Mononuclear cell (primary cell): ENCODE measurements at regions not wholly inside any gene's neighbourhood (a gene's known extent, or its start where the extent isn't known, plus 50 kb on each side); places are given as distances from the start of the nearest gene placed in this dataset.

ENCODE experiments used
- H3K27me3 ChIP-seq: 2 replicates; pipeline ENCODE4 v1.6.0; 2011; ENCODE audit warnings: low read length, control low read depth; ENCODE audit not compliant: insufficient read depth
- H3K4me1 ChIP-seq: 2 replicates; pipeline ENCODE4 v1.5.1; 2011; ENCODE audit warnings: mild to moderate bottlenecking, low read length, control low read depth; ENCODE audit not compliant: insufficient read depth
- H3K4me3 ChIP-seq: 2 replicates; pipeline ENCODE4 v1.5.1; 2011; ENCODE audit warnings: mild to moderate bottlenecking, low read length, moderate library complexity
- H3K9me3 ChIP-seq: 2 replicates; pipeline ENCODE4 v1.5.1; 2011; ENCODE audit warnings: low read depth, mild to moderate bottlenecking, control low read depth, low read length

DNA sequence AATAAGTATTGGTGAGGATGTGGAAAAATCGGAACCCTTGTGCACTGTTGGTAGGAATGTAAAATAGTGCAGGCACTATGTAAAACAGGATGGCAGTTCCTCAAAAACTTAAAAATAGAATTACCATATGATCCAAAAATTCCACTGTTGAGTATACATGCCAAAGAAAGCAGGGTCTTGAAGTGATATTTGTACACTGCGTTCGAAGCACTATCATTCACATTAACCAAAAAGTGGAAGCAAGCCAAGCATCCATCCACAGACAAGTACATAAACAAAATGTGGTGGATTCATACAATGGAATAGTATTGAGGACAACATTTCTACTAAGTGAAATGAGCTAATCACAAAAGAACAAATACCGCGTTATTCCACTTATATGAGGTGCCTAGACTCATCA lies 200.7 kb downstream of the TJP1 start:
- no peak overlapping the region for H3K4me3 ChIP-seq
- no peaks in the 10 kb centered on the region for H3K9me3 ChIP-seq
- no peaks in the 10 kb centered on the region for H3K27me3 ChIP-seq
- H3K4me1 ChIP-seq = no peaks in the 10 kb centered on the region

DNA sequence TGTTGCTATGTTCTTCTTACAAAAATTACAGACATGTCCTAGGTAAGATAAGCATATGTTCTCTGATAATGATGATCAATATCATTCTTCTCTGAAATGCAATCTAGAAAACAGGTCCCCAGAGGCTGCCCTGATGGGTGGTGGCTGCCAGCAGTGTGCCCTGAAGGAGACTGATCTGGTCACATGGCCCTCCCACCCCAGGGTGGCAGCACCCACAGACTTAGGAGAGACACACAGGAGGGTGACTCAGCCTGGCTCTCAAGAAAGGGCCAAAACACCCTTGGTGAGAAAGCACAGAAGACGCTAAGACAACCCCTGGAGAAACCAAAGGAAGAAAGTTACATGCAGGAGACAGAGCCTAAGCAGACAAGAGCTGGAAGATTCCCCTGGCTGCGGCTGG lies 203.7 kb downstream of the TJP1 start:
- no peak overlapping the region for H3K4me3 ChIP-seq
- H3K9me3 ChIP-seq = no peaks in the 10 kb centered on the region
- no peaks in the 10 kb centered on the region for H3K4me1 ChIP-seq
- no peaks in the 10 kb centered on the region for H3K27me3 ChIP-seq

GRCh38 chr15:29616512-29616911 lies 205.8 kb downstream of the TJP1 start:
- Histone ChIP-seq H3K9me3 (no peaks in the 10 kb centered on the region), H3K27me3 (no peaks in the 10 kb centered on the region), H3K4me3 (no peak overlapping the region), H3K4me1 (no peaks in the 10 kb centered on the region)

- Histone ChIP-seq H3K9me3 (no peaks in the 10 kb centered on the region), H3K27me3 (no peaks in the 10 kb centered on the region), H3K4me3 (no peak overlapping the region), H3K4me1 (no peaks in the 10 kb centered on the region)
Measured at GRCh38 chr15:29615791-29616190, 206.5 kb downstream of the TJP1 start.

DNA sequence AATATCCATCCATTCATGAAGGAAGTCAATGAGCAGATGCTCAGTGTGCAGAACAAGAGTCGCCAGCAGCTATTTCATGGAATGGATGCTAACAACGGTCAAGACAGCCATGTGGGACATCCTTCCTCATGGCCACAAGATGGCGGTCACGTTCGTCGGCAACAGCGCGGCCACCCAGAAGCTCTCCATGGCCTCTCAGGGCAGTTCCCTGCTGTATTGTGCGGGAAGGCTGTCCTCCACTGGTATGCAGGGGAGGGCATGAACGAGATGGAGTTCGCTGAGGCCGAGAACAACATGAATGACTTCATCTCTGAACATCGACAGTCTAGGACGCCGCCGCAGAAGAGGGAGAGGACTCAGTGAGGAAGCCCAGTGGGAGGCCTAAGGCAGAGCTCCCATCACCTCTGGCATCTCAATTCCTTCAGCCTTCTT lies 208.3 kb downstream of the TJP1 start:
- Histone ChIP-seq H3K4me1 (no peaks in the 10 kb centered on the region), H3K27me3 (no peaks in the 10 kb centered on the region), H3K4me3 (no peak overlapping the region), H3K9me3 (no peaks in the 10 kb centered on the region)

DNA sequence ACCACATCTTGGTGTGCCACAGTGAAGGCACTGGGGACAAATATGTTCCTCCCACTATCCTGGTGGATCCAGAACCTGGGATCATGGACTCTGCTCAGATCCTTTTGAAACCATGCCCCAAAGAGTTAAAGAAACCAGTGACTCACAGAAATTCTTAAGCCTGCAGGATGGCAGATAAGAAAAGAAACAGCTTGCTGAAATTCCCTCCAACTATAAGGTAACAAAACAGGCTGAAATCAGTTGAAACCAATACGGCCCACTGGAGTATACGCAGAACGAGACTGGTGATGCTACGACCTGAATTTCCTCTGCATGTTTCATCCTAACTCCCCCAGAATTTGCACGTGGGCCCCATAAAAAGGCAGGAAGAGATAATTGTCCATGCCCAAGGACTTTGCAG lies 209.6 kb downstream of the TJP1 start:
- Histone ChIP-seq H3K27me3 (no peaks in the 10 kb centered on the region), H3K4me1 (no peaks in the 10 kb centered on the region), H3K9me3 (no peaks in the 10 kb centered on the region), H3K4me3 (no peak overlapping the region)

DNA sequence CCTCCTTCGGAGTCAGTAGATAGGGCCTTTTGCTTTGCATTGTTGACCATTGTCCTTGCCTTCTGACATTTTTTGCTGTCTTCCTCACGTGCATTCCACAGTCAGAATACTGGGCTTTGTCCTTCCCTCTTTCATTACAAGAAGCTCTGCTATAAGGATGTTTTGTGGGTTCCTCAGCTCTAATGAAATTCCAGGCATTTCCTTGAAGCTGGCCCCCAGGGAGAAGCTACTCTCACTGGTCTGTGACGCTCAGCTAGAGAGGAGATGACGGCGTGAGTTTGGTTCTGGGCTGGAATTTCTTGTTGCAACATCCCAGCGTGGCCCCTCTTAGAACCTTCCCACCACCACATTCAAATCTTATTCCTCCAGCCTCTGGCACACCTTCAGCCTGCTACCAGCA lies 210.2 kb downstream of the TJP1 start:
- Histone ChIP-seq H3K4me1 (no peaks in the 10 kb centered on the region), H3K4me3 (no peak overlapping the region), H3K9me3 (no peaks in the 10 kb centered on the region), H3K27me3 (no peaks in the 10 kb centered on the region)

GRCh38 chr15:29611057-29611456 lies 211.2 kb downstream of the TJP1 start:
- Histone ChIP-seq H3K4me3 (no peak overlapping the region), H3K27me3 (no peaks in the 10 kb centered on the region), H3K9me3 (no peaks in the 10 kb centered on the region), H3K4me1 (no peaks in the 10 kb centered on the region)

DNA sequence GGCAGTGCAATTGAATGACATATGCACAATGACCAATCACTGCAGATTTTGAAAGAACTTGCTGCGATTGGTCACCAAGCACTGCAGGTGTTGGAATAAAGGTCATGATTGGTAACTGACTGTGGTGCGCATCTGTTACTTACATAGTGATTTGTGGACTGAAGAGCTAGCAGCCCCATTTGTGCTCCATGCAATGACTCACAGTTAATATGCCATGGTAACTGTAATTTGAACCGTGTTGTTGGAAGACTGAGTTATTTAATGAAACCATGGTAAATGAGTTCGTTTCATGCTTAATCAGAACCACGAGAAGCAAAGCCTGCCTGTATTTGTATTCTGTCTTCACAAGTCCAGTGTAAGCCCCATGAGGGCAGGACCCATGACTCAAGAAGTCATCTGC lies 220.5 kb downstream of the TJP1 start:
- Histone ChIP-seq H3K9me3 (no peaks in the 10 kb centered on the region), H3K27me3 (no peaks in the 10 kb centered on the region), H3K4me3 (no peak overlapping the region), H3K4me1 (no peaks in the 10 kb centered on the region)

GRCh38 chr15:29600262-29600661 lies 222.0 kb downstream of the TJP1 start:
- Histone ChIP-seq H3K4me1 (no peaks in the 10 kb centered on the region), H3K27me3 (no peaks in the 10 kb centered on the region), H3K4me3 (no peak overlapping the region), H3K9me3 (no peaks in the 10 kb centered on the region)

- no peak overlapping the region for H3K4me3 ChIP-seq
- no peaks in the 10 kb centered on the region for H3K27me3 ChIP-seq
- no peaks in the 10 kb centered on the region for H3K4me1 ChIP-seq
- no peaks in the 10 kb centered on the region for H3K9me3 ChIP-seq
Measured at GRCh38 chr15:29596266-29596665, 226.0 kb downstream of the TJP1 start.

DNA sequence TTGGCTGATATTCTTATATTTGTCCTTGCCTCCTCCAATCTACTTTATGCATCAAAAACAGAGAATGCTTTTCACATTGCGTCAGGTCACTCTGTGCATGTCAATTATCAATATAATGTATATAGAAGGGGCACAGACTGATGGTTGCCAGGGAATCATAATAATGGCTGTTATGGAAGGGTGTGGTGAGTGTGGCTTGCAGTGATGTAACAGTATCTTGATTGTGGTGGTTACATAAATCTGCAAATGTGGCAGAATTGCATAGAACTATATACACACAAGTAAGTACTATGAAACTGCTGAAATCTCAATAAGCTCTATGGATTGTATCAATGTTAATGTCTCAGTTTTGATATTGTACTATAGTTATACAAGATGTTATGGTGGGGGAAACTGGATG lies 228.6 kb downstream of the TJP1 start:
- Histone ChIP-seq H3K9me3 (no peaks in the 10 kb centered on the region), H3K4me1 (no peaks in the 10 kb centered on the region), H3K4me3 (no peak overlapping the region), H3K27me3 (no peaks in the 10 kb centered on the region)

- Histone ChIP-seq H3K4me3 (no peak overlapping the region), H3K27me3 (no peaks in the 10 kb centered on the region), H3K4me1 (no peaks in the 10 kb centered on the region), H3K9me3 (no peaks in the 10 kb centered on the region)
Measured at GRCh38 chr15:29593111-29593510, 229.2 kb downstream of the TJP1 start.

- H3K4me1 ChIP-seq = no peaks in the 10 kb centered on the region
- no peak overlapping the region for H3K4me3 ChIP-seq
Measured at GRCh38 chr15:29590701-29591100, 231.6 kb downstream of the TJP1 start.

DNA sequence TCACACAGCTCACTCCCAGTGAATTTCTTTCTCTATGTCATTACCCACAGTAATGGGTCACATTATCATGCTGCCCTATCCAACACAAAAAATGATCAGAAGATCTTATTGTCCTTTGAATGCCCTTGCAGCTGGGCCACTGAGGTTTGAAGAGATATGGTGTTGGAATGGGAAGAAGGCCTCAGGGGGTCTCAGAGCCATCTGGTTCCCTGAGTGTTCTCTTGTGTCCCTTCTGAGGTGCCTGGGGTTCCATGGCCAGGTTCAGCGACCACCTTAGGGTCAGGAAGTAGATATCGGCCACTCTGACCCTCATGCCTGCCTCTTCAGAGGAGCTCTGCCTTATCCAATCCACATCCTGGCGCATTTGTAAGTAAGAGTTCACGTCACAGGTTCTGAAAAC lies 232.3 kb downstream of the TJP1 start:
- Histone ChIP-seq H3K4me1 (no peaks in the 10 kb centered on the region), H3K27me3 (no peaks in the 10 kb centered on the region), H3K4me3 (no peak overlapping the region), H3K9me3 (no peaks in the 10 kb centered on the region)

More at GRCh38 chr15:29590701-29591100, 231.6 kb downstream of the TJP1 start:
- no peaks in the 10 kb centered on the region for H3K9me3 ChIP-seq
- H3K27me3 ChIP-seq = no peaks in the 10 kb centered on the region

GRCh38 chr15:29589416-29589815 lies 232.9 kb downstream of the TJP1 start:
- no peaks in the 10 kb centered on the region for H3K9me3 ChIP-seq
- no peaks in the 10 kb centered on the region for H3K4me1 ChIP-seq
- H3K27me3 ChIP-seq = no peaks in the 10 kb centered on the region
- no peak overlapping the region for H3K4me3 ChIP-seq
